ENCODE measurements at regions not wholly inside any gene's neighbourhood (a gene's known extent, or its start where the extent isn't known, plus 50 kb on each side); places are given as distances from the start of the nearest gene placed in this dataset.
"Not testable (repeated sequence)": the region's sequence is repeated elsewhere in the genome, so short reads cannot be mapped to it uniquely, and the experiment has no call there.

- Histone ChIP-seq H3K27ac (peak overlapping the region in 2 of 11 experiments; percentile 81 to 83; a peak in 5 of 22 replicates), H4K20me1 (no peaks in the 10 kb centered on the region), H3K4me2 (peak overlapping the region in 3 of 11 experiments; percentile 77 to 88 (median 82); a peak in 6 of 22 replicates), H3K4me3 (no peak overlapping the region), H3K4me1 (peaks cover 52 to 84% (median 62%) of the 10 kb centered on the region in 10 experiments), H3K9ac (peak overlapping the region in 2 of 11 experiments; percentile 69 to 78; a peak in 3 of 22 replicates), H3K27me3 (no peaks in the 10 kb centered on the region), H3K36me3 (no peaks in the 10 kb centered on the region), H3K9me3 (replicated peaks in 1 of 11) (no peaks in the 10 kb centered on the region)
- TF ChIP-seq Cebpa-rat (IDR thresholded peaks at IDR 0.05), result no peak; a peak in 1 of 22 replicates
These were observed 1229.6 kb upstream of the ZEB2 start for GRCh38 chr2:145749556-145749955.

GRCh38 chr2:145748927-145749326, 1229.0 kb upstream of the ZEB2 start:
- peak overlapping the region in 3 of 11 experiments; percentile 77 to 88 (median 82); a peak in 6 of 22 replicates for H3K4me2 ChIP-seq
- TF ChIP-seq Cebpa-rat (IDR thresholded peaks at IDR 0.05), result no peak
- no peaks in the 10 kb centered on the region for H4K20me1 ChIP-seq
- no peaks in the 10 kb centered on the region for H3K27me3 ChIP-seq
- H3K4me3 ChIP-seq, result no peak overlapping the region
- H3K36me3 ChIP-seq, result no peaks in the 10 kb centered on the region
- peaks cover 56 to 87% (median 65%) of the 10 kb centered on the region in 10 experiments for H3K4me1 ChIP-seq
- no peaks in the 10 kb centered on the region for H3K9me3 ChIP-seq (replicated peaks in 1 of 11)
- no peak overlapping the region for H3K9ac ChIP-seq
- no peak overlapping the region for H3K27ac ChIP-seq

GRCh38 chr2:145747715-145748114, 1227.8 kb upstream of the ZEB2 start:
- TF ChIP-seq Cebpa-rat (IDR thresholded peaks at IDR 0.05), result no peak
- Histone ChIP-seq H3K4me1 (peaks cover 56 to 87% (median 65%) of the 10 kb centered on the region in 10 experiments), H3K4me2 (no peak overlapping the region), H3K36me3 (no peaks in the 10 kb centered on the region), H3K9ac (no peak overlapping the region), H3K27me3 (no peaks in the 10 kb centered on the region), H3K27ac (no peak overlapping the region), H4K20me1 (no peaks in the 10 kb centered on the region), H3K4me3 (no peak overlapping the region), H3K9me3 (replicated peaks in 1 of 11) (no peaks in the 10 kb centered on the region)

GRCh38 chr2:145745387-145745721, 1225.4 kb upstream of the ZEB2 start:
- TF ChIP-seq Cebpa-rat (IDR thresholded peaks at IDR 0.05), result peak in 3 of 11 experiments; percentile 17 to 54 (median 43); a peak in 4 of 22 replicates
- H3K4me1 ChIP-seq, result peaks cover 46 to 89% (median 64%) of the 10 kb centered on the region in 10 experiments
- not testable (repeated sequence) for H4K20me1 ChIP-seq; H3K36me3 ChIP-seq; H3K27me3 ChIP-seq; H3K9me3 ChIP-seq (replicated peaks in 1 of 11); H3K4me3 ChIP-seq
- H3K9ac ChIP-seq, result peak overlapping the region in 4 of 11 experiments; percentile 19 to 45 (median 30); a peak in 4 of 22 replicates
- H3K4me2 ChIP-seq, result peak overlapping the region; percentile 61 to 87 (median 80)
- peak overlapping the region in 8 of 11 experiments; percentile 32 to 74 (median 66); a peak in 13 of 22 replicates for H3K27ac ChIP-seq

DNA sequence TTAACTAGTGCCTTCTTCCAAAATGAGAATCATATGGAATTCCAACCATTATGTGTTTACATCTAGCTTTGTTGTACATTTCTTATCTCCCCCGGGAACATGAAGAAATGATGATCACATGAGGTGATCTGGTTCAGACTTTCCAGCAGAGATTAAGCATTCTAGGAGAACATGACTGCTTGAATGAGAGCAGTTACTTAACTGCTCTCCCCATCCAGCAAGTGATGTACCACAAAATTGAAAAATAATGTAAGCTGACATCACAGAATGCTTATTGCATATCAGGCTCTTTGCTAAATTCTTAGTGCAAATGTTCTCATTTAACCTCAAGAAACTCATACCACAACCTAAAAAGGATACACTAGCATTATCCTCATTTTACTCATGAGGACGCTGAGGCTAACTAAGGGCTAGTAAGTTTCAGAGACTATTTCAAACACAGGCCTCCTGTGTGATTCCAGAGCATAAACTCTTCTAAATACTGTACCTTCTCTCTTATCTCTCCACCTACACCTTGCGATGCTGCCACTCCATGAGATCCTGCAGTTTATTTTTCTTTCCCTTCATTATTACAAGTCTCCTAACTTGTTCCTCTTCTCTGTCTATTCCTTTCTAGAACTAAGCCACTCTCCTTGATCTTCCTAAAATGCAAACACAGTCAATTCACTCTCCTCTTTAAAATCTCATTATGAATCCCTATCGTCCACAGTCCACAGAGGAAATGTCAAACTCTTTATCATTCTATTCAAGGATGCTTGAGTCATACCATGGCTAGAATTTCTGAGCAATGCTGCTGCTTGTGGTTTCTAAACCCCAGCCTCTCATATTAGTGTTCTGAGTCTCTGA, 1224.8 kb upstream of the ZEB2 start:
- Histone ChIP-seq H3K9me3 (replicated peaks in 1 of 11) (no peaks in the 10 kb centered on the region; a peak in 3 of 22 replicates), H3K27me3 (no peaks in the 10 kb centered on the region), H3K27ac (peak overlapping the region in 10 of 11 experiments; percentile 37 to 74 (median 62); a peak in 18 of 22 replicates), H3K4me3 (0 out of 20 replicates have a peak overlapping the region, but pooled peaks of 1 of the 10 experiments have one; percentile 1), H4K20me1 (no peaks in the 10 kb centered on the region), H3K4me1 (peaks cover 44 to 89% (median 66%) of the 10 kb centered on the region in 10 experiments), H3K9ac (peak overlapping the region in 8 of 11 experiments; percentile 5 to 58 (median 38); a peak in 9 of 22 replicates), H3K4me2 (peak overlapping the region; percentile 61 to 87 (median 80)), H3K36me3 (no peaks in the 10 kb centered on the region)
- no peak for TF ChIP-seq Cebpa-rat (IDR thresholded peaks at IDR 0.05)

GRCh38 chr2:145743011-145743410, 1223.1 kb upstream of the ZEB2 start:
- H3K36me3 ChIP-seq, result no peaks in the 10 kb centered on the region
- peak overlapping the region; percentile 7 to 74 (median 53); a peak in 15 of 22 replicates for H3K27ac ChIP-seq
- no peak overlapping the region; a peak in 1 of 20 replicates for H3K4me3 ChIP-seq
- no peak for TF ChIP-seq Cebpa-rat (IDR thresholded peaks at IDR 0.05)
- H3K27me3 ChIP-seq, result no peaks in the 10 kb centered on the region
- no peaks in the 10 kb centered on the region; a peak in 3 of 22 replicates for H3K9me3 ChIP-seq (replicated peaks in 1 of 11)
- H3K4me1 ChIP-seq, result peaks cover 44 to 77% (median 67%) of the 10 kb centered on the region in 10 experiments
- no peaks in the 10 kb centered on the region for H4K20me1 ChIP-seq
- peak overlapping the region in 2 of 11 experiments; percentile 13 to 51; a peak in 1 of 22 replicates for H3K9ac ChIP-seq
- peak overlapping the region; percentile 61 to 87 (median 80); a peak in 20 of 22 replicates for H3K4me2 ChIP-seq

DNA sequence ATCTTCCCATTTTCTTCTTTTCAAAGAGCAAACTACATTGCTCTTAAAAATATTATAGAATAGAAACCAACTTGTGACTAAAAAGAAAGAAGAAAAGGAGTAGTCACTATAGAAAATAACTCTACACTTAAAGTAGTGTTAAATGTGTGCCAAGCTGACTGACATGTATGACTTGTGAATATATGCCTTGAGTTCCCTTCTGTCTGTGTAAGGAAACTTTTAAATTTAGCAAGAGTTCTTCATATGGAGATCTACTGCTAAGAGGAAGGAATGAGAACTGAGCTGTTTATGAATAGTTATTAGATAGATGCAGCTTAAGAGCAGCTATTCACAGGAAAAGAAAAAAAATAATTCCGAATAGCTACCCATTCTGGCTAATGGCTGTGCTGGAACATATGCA, 1221.7 kb upstream of the ZEB2 start:
- no peaks in the 10 kb centered on the region for H3K36me3 ChIP-seq
- H3K4me1 ChIP-seq, result peaks cover 44 to 73% (median 67%) of the 10 kb centered on the region in 10 experiments
- H3K4me3 ChIP-seq, result no peak overlapping the region
- TF ChIP-seq Cebpa-rat (IDR thresholded peaks at IDR 0.05), result no peak
- H3K27ac ChIP-seq, result peak overlapping the region in 1 of 11 experiments; percentile 25; a peak in 1 of 22 replicates
- H3K9me3 ChIP-seq (replicated peaks in 1 of 11), result no peaks in the 10 kb centered on the region; a peak in 3 of 22 replicates
- H3K27me3 ChIP-seq, result no peaks in the 10 kb centered on the region
- H3K9ac ChIP-seq, result no peak overlapping the region
- H4K20me1 ChIP-seq, result no peaks in the 10 kb centered on the region
- peak overlapping the region in 9 of 11 experiments; percentile 24 to 87 (median 71); a peak in 14 of 22 replicates for H3K4me2 ChIP-seq

DNA sequence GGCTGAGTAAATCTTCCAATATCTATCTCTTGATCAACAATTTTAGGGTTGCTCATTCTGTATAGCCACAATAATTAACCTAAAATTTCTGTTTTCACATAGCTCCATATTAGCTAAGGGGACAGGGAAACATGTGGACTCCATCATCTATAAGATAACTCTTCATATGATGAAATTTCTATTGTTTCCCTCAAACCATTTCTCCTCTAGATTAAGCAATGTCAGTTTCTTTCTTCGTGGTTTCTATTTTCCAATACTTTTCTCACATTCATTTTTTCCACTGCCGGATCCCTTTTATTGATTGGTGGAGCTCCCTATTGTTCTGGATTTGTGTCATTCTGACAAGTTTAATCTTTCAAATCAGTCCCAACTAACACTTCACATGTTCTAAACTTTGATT, 1221.3 kb upstream of the ZEB2 start:
- Histone ChIP-seq H4K20me1 (no peaks in the 10 kb centered on the region), H3K4me1 (peaks cover 42 to 69% (median 64%) of the 10 kb centered on the region in 10 experiments), H3K36me3 (no peaks in the 10 kb centered on the region), H3K4me2 (peak overlapping the region in 7 of 11 experiments; percentile 12 to 87 (median 77); a peak in 11 of 22 replicates), H3K9me3 (replicated peaks in 1 of 11) (no peaks in the 10 kb centered on the region; a peak in 3 of 22 replicates), H3K9ac (no peak overlapping the region), H3K27me3 (no peaks in the 10 kb centered on the region), H3K4me3 (no peak overlapping the region), H3K27ac (0 out of 22 replicates have a peak overlapping the region, but pooled peaks of 1 of the 11 experiments have one; percentile 25)
- no peak for TF ChIP-seq Cebpa-rat (IDR thresholded peaks at IDR 0.05)

DNA sequence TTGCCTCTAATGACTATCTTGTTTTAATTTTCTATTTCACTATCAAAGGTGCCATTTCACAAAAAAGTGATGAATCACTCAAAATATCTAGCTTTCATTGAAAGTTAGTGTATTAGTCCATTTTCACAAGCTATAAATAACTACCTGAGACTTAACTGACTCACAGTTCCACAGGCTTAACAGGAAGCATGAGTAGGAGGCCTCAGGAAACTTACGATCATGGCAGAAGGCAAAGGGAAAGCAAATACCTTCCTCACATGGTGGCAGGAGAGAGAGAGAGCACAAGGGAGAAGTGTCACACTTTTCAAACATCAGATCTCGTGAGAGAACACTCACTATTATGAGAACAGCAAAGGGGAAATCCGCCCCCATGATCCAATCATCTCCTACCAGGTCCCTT, 1220.4 kb upstream of the ZEB2 start:
- no peak for TF ChIP-seq Cebpa-rat (IDR thresholded peaks at IDR 0.05)
- Histone ChIP-seq H3K36me3 (no peaks in the 10 kb centered on the region), H3K4me3 (no peak overlapping the region), H3K9me3 (replicated peaks in 1 of 11) (no peaks in the 10 kb centered on the region; a peak in 3 of 22 replicates), H3K27me3 (no peaks in the 10 kb centered on the region), H3K9ac (no peak overlapping the region), H3K4me1 (peaks cover 33 to 60% (median 55%) of the 10 kb centered on the region in 10 experiments), H3K4me2 (peak overlapping the region; percentile 7 to 83 (median 34); a peak in 17 of 22 replicates), H4K20me1 (no peaks in the 10 kb centered on the region), H3K27ac (peak overlapping the region in 4 of 11 experiments; percentile 0 to 33 (median 24); a peak in 7 of 22 replicates)
